ENCODE measurements at regions not wholly inside any gene's neighbourhood (a gene's known extent, or its start where the extent isn't known, plus 50 kb on each side); places are given as distances from the start of the nearest gene placed in this dataset.

DNA sequence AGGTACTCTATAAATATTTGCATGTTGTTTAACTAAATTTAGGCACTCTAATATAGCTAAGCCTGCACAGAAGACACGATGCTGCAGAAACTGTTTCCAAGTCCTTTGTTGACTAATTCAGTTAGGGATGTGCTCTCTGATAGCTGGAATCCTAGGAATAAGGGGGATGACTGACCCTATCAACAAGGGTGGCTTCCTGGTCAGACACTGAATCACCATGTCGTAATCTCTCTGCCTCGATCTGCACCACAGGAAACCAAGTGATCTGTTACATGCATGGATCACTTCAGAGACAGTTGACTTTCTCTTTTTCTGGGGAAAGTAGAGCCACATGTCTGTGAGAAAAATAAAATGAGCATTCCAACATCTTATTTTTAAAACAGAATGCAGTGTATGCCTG, 169.1 kb downstream of the GUCY2F start:
- DNase-seq (ENCODE audit: low read depth in 2 of 2): no peak

DNA sequence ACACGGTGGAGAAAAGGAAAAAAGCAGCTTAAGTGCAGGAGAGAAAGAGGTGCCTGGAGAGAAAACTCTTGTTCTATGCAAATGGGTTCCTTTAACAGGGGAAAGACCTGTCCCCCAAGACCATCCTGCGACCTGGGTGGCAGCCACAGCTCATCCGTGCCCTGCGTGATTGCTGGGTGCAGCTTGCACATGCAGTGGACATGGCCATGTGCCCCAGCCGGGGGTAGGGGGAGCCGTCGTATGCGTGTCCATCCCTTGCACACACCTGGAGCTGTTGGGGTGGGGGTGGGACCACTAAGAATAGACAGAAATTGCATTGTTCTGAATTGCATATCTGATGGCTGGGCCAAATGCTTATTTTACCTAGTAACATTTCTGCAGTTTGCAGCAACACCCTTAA, 171.9 kb downstream of the GUCY2F start:
- no peak for DNase-seq (ENCODE audit: low read depth in 2 of 2)

DNA sequence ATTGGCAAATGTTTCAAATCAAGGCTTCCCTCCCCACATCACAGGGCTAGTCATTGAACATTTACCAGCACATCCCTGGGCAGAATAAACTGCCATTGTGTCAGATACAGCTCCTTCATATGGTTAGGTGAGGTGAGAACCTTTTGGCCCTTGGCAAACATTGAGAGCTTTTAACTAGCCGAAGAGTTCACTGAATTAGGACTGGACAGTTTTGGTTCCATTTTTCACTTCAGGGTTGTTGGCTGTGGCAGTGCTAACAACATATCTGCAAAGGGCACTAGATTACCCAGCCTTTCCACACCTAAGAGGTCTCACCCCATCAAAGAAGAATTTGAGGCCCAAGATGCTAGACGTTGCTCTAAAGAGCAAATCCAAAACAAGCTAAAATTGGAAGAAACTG, 180.7 kb downstream of the GUCY2F start:
- no peak for DNase-seq (ENCODE audit: low read depth in 2 of 2)

DNA sequence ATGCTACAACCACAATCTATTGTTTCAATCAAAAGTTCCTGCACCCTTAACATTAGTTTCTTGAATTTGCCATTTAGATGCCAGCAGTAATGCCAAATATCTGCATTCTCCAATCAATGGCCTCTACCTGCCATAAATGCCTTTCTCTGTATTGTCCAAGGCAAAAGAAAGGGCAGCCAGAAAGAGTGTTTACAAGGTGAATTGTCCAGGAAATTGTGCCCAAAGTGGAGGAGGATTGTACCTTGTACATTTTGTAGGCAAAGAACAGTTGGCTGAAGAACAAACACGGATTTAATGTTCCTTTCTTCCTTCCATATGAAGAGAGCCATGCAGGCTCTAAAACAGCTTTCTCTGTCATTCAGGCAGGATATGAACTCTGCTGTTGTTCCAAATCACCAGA, 181.5 kb downstream of the GUCY2F start:
- DNase-seq (ENCODE audit: low read depth in 2 of 2): no peak

DNA sequence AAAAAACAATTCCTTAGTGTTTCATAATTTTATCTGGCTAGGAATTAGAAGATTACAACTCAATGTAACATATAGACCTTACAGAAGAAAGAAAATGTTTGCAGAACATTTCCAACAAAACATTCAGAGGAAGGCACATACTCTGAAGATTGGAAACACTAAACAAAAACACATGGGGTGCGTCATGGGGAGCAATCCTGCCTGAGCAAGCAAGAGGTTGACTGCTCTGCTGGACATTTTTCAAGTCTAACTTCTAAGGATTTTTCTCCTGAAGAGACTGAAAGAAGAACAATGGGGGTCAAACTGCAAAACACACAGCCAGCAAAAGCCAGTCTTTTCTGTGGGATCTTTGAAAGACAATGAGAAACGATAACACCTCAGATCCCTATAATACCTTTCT, 182.8 kb downstream of the GUCY2F start:
- no peak for DNase-seq (ENCODE audit: low read depth in 2 of 2)

DNA sequence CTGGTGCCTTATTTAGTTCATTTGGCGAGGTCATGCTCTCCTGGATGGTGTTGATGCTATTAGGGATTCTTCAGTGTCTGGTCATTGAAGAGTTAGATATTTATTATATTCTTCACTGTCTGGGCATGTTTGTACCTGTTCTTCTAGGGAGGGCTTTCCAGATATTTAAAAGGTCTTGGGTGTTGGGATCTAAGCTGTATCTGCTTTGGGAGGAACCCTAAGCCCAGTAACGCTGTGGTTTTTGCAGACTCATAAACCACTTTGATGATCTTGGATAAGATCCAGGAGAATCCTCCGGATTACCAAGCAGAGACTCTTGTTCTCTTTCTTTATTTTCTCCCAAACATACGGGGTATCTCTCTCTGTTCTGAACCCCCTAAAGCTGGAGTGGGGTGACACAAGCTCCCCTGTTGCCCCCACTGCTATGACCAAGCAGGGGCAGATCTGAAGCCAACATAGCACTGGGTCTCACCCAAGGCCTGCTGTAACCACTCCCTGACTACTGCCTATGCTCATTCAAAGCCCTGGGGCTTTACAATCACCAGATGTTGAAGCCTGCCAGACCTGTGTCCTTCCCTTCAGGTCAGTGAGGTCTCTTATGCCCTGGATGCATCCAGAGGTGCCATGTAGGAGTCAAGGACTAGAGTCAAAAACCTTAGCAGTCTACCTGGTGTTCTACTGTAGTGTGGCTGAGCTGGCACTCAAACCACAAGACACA, 187.6 kb downstream of the GUCY2F start:
- no peak for DNase-seq (ENCODE audit: low read depth in 2 of 2)

DNA sequence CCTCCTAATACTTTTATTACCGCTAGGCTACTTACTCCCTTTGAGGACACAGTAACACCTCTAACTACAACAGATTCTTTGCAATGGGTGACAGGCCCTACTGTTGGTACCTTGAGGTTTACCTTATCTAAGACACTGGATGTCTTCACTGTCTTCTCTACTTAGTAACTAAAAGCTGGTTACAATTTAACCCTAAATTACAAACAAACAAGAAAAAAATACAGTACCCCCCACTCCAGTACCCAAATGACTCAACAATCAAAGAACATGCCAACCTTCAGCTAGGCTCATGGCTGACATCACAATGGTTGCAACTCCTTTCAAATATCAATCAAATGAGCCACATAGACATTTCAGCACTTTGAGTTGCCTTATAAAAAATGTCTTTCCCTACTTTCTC, 198.0 kb downstream of the GUCY2F start:
- no peak for DNase-seq (ENCODE audit: low read depth in 2 of 2)

DNA sequence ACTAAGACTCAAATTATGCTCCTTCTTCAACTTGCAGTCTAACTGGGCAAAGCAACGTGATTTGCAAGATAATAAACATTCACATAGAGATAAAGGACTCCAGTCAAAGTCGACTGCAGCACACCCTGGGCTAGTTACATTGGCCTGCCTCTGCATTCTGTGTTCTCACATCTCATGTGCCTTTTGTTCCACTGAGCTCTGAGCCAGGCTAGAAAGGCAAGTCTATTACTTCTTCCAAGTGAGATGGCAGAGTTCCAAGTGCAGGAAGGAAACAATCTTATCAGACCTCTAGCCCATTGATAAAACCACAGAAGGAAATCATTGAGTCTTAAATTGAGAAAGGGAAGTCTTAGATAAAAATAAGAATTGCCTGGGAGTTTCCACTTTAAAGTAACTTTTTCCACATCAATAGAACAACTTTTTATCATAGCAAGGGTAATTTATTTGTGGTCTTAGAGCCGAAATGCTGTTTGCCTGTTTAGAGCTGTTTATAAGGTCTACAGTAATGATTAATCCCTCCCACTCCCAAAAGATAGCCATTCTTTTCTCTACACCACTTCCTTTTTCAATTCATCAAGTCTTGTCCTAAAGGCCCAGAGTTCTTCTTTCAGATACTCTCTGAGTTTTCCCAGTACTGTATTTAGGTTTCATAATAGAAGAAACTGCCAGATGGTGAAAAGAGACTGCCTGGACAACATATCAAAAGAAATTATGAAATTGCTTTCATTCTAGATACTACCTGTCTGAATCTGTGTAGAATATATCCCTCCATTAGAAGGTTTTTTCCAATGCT, 200.2 kb downstream of the GUCY2F start:
- DNase-seq (ENCODE audit: low read depth in 2 of 2): no peak

DNA sequence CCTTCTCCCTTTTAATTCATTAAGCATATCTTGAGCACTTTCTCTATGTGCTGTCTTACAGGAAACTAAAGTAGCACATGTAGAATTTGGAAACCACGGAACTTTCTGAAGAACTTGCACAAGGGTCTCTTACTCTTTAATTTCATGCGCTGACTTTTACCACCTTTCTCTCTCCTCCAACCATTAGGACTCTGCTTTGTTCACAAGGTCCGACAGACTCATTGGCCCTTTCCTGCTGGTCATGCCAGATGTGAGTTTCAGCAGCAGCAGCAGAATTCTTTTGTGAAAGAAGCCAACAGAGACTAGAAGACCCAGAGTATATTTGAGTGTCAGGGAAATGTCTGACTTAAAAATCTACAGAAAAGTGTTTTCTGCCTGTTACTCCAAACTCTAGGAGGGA, 207.1 kb downstream of the GUCY2F start:
- no peak for DNase-seq (ENCODE audit: low read depth in 2 of 2)

DNA sequence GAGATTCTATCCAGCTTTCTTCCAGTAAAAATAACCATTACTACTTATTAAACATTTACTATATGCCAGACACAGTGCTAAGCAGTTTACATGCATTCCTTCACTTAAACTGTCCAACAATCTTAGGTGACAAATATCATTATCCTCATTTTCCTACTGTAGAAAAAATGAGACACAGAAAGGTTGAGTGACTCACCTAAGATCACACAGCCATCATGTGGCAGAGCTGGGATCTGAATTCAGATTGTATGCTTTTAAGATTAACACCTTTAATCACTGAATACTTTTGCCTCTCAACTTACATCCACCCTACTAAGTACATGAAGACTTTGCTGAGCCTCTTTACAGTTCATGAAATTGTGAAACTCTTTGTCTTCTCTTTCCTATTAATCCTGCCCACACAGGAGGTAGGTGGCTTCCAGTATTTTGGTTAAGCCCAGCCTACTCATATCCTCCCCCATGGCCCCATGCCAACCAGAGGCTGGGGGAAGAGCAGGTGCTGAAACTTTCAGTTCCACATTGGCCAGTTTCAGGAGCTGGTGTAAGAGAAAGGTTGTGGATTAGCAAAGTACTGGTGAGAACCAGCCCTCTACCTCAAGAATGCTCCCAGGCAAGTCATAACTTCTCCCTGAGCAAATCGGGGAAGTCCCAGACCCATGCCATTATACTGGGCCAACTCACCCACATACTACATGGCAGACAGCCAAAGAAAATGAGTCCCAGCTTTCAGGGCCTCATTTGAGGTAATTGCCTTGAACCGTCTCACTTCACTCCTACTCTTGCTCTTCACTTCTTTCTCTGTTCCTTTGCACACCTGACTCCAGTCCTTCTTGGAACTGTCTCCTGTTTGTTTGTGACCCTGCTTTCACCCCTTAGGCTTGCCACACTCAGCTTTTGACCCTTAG, 211.1 kb downstream of the GUCY2F start:
- no peak for DNase-seq (ENCODE audit: low read depth in 2 of 2)

DNA sequence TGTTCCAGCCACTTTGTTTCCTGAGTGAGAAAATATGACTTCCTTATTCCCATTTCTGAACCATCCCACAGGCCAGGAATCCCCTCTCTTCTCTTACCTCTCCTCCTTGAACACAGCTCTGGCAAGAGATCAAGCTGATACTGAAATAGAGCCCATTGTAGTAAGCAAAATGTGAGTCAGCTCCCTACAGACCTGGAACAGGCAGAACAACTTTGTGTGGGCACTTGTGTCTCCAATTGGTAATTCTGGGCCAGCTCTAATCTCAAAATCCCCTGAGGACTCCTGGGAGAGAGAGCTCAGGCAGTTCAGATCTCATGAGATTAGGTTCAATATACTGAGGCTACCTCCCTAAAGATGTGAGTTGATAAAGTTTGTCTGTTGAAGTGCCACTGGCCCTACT, 213.5 kb downstream of the GUCY2F start:
- no peak for DNase-seq (ENCODE audit: low read depth in 2 of 2)

DNA sequence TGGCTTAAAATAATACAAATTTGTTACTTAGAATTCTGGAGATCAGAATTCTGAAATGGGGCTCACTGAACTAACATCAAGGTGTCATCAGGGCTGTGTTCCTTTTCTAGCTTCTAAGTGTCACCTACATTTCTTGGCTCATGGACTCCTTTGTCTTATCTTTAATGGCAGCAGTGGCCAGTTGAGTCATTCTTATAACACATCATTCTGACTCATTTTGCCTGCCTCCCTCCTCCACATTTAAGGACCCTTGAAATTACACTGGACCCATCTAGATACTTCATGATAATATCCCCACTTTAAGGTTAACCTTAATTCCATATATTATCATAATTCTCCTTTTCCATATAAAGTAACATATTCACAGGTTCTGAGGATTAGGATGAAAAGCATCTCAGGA, 215.9 kb downstream of the GUCY2F start:
- no peak for DNase-seq (ENCODE audit: low read depth in 2 of 2)

DNA sequence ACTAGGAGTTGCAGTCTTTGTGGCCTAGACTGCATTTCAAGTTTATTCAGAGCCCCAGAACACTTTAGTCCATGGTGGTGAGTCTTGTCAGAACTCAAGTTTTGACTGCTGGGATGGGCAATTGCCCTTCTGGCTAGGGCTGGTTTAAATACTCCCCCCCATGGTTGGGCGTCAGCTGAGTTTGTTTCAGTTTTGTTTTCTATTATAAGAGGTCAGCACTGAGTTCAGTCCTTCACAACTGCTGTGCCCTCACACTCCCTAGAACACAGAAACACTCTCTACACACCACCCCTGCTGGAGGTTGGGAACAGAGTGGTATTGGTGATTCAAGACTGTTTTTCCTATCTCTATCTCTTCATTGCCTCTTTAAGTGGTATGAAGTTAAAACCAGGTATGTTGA, 217.0 kb downstream of the GUCY2F start:
- DNase-seq (ENCODE audit: low read depth in 2 of 2): no peak

DNA sequence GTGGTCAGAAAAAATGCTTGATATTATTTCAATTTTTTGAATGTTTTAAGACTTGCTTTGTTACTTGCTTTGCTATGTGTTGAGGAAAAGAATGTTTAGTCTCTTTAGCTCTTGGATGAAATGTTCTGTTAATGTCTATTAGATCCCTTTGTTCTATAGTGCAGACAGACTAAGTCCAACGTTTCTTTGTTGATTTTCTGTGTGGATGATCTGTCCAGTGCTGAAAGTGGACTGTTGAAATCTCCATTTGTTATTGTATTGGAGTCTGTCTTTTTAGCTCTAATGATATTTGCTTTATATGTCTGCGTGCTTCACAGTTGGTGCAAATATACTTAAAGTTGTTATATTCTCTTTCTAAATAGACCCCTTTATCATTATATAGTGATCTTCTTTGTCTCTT, 220.6 kb downstream of the GUCY2F start:
- DNase-seq (ENCODE audit: low read depth in 2 of 2): no peak

DNA sequence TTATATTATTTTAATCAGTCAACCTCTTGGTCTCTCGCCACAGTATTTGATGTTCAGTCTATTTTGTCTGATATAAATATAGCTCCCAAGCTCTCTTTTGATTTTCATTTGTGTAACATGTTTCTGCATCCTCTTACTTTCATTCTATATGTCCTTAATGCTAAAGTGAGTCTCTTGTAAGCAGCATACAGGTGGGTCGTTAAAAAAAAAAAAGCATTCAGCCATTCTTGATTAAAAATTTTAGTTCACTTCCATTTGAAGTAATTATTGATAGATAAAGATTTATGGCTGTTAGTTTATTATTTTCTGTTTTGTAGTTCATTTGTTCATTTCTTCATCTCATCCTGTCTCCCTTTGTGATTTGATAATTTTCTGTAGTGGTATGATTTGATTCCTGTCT, 229.1 kb downstream of the GUCY2F start:
- no peak for DNase-seq (ENCODE audit: low read depth in 2 of 2)

DNA sequence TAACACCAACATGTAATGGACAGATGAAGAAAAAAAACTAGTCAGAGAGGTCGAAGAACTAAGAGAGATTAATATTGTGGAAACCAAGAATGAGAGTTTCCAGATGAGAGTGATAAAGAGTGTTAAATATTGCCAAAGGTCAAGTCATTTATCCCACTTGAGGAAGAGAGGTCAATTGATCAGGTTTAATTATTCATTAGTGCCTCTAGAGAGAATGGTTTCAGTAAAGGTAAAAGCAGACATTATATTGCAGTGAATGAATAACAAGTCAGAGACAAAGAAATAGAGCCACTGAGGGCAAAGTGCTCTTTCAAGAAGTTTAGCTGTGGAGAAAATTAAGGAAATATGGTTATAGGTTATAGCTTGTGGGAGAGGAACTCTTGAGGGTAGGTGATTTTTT, 263.1 kb downstream of the GUCY2F start:
- no peak for DNase-seq (ENCODE audit: low read depth in 2 of 2)

DNA sequence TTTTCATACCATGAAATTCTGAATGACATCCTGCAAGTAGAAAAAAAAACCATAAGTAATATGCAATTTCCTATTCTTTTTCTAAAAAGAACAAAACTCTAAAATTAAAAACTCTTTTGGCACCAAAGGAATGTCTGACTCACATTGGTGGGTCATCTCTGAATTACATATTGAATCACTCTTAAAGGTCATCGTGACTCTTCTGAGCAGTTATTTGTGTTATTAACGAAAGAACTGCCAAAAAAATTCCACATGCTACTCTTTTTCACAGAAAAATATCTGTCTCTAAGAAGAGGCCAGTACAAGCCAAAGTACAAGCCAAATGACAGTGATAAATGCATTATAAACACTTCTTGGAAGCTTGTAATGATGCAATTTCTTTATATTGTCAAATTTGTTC, 282.2 kb downstream of the GUCY2F start:
- no peak for DNase-seq (ENCODE audit: low read depth in 2 of 2)

DNA sequence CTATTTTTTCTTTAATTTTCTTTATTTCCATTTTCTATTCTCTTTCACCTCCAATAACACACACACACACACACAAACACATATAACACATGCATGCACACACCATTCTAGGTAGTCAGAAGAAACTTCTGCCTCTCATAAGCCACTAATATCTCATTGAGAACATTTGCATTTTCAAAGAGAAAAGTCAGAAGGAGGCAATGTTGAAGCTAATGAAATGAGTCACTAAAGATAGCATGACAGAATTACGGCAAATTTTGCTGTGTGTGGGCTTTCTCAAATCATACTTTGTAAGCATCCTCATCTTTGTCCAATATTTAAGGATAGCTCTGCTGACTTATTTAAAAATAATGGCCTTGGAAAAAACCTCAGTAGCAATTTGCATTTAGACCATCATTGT, 291.3 kb downstream of the GUCY2F start:
- no peak for DNase-seq (ENCODE audit: low read depth in 2 of 2)

DNA sequence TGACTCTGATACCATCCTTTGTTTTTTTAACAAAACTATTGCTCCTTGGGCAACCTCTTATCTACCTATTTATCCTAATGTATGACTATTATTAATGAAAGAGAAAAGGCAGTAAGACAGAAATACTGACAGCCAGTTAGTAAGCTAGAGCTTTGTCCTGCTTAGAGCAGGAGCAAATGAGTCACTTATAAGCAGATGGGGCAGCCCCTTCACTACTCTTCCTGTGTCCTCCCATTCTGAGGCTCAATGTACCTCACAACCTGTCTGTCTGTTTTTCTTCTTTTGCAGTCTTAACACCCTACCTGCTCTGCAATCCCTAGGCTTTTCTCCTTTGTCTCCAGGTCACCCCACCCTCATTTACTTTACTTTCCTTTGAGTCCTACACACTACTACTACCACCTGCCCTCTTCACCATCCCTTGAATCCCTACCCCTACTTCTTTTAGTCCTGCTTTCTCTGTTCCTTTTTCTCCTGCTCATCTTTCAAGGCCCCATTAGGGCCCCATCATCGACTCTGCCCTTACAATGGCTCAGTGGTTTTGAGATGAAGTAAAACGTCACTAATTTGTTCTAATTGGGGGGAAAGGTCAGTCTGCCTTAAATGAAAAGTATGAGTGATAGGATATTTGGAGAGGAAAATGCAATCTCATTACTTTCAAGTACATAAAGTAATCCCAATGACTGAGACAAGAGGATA, 294.3 kb downstream of the GUCY2F start:
- no peak for DNase-seq (ENCODE audit: low read depth in 2 of 2)

DNA sequence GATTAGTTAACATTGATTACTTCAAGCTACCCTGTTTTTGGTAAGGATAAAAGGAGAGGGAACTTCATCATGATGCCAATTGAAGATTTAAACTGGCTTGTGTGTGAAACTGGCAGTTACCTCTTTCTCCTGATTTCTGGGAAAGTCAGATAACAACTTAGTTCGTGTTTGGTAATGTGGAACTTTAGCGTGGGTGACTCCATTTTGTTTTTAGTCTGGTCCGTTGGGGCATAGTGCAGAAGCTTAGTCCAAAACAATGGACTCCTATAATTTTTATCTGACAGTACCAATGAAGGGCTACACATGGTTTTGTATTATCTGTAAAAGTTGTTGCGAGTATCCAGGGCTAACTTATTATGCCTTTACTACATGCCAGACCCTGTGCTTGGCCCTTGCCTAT, 294.9 kb downstream of the GUCY2F start:
- DNase-seq (ENCODE audit: low read depth in 2 of 2): no peak

DNA sequence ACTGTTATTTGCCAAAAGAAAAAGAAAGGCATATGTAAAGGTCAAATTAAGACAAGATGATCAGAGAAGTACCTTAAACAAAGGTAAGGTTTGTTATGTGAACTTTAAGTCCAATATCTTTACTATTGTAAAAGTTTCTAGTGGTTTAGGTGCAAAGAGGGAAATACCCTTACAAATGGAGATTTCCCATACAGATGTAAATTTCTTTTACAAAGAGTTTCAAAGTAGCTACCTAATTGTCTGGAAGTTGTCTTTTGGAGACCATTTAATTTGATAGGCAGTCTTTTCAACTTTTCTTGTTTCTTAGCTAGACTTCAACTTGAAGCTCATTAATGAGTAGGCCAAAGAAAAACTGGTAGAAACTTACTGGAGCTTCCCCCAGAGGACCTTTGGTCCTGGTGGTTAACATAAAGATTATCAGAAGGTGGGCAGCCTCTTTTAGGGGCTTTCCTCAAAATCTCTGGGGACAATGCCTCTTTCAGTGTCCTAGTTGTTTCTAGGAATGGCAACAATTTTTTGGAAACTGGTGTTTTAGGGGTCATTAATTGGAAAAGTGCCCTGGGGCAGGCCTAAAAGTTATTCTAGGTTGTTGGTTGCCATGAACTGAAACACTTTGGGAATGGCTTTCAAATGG, 297.3 kb downstream of the GUCY2F start:
- no peak for DNase-seq (ENCODE audit: low read depth in 2 of 2)

Data from stimulated activated CD8-positive, alpha-beta memory T cell treated with anti-CD3 and anti-CD28 coated beads, Interleukin-7, amount 100 ng/mL, for 4 hours (primary cell).